Renal cortical epithelial cell (primary cell): ENCODE measurements at regions not wholly inside any gene's neighbourhood (a gene's known extent, or its start where the extent isn't known, plus 50 kb on each side); places are given as distances from the start of the nearest gene placed in this dataset.

Experiments
- DNase-seq: peaks from one replicate; pipeline ENCODE4 v3.0.0-alpha.2; 2011; ENCODE audit warnings: low read depth

GRCh38 chr2:118240276-118240675 is 152.0 kb downstream of the INSIG2 start:
- no peak for DNase-seq

GRCh38 chr2:118239284-118239683 is 151.0 kb downstream of the INSIG2 start:
- DNase-seq, result no peak

- DNase-seq, result no peak
Measured at GRCh38 chr2:118237451-118237850, 149.2 kb downstream of the INSIG2 start.

GRCh38 chr2:118232796-118233195 is 144.5 kb downstream of the INSIG2 start:
- no peak for DNase-seq

- no peak for DNase-seq
Measured at GRCh38 chr2:118232391-118232790, 144.1 kb downstream of the INSIG2 start.

- no peak for DNase-seq
Measured at GRCh38 chr2:118231759-118232158, 143.5 kb downstream of the INSIG2 start.

GRCh38 chr2:118227698-118228508 is 139.6 kb downstream of the INSIG2 start:
- DNase-seq, result no peak

GRCh38 chr2:118225666-118226065 is 137.4 kb downstream of the INSIG2 start:
- DNase-seq, result no peak

- no peak for DNase-seq
Measured at GRCh38 chr2:118224895-118225311, 136.6 kb downstream of the INSIG2 start.

- DNase-seq, result no peak
Measured at GRCh38 chr2:118223992-118224894, 136.0 kb downstream of the INSIG2 start.

- no peak for DNase-seq
Measured at GRCh38 chr2:118223511-118223991, 135.3 kb downstream of the INSIG2 start.

GRCh38 chr2:118222672-118223421 is 134.6 kb downstream of the INSIG2 start:
- DNase-seq, result no peak

- DNase-seq, result no peak
Measured at GRCh38 chr2:118222273-118222594, 134.0 kb downstream of the INSIG2 start.

- peak; percentile 72 for DNase-seq
Measured at GRCh38 chr2:118221536-118222272, 133.4 kb downstream of the INSIG2 start.

GRCh38 chr2:118219611-118220010 is 131.3 kb downstream of the INSIG2 start:
- DNase-seq, result no peak

GRCh38 chr2:118216224-118216623 is 128.0 kb downstream of the INSIG2 start:
- DNase-seq, result no peak

- DNase-seq, result no peak
Measured at GRCh38 chr2:118209727-118210126, 121.5 kb downstream of the INSIG2 start.

GRCh38 chr2:118207889-118208288 is 119.6 kb downstream of the INSIG2 start:
- DNase-seq, result no peak

GRCh38 chr2:118202707-118203303 is 114.5 kb downstream of the INSIG2 start:
- peak; percentile 29 for DNase-seq

GRCh38 chr2:118198268-118198667 is 110.0 kb downstream of the INSIG2 start:
- no peak for DNase-seq
